SK-N-SH (cell line): ENCODE measurements at regions not wholly inside any gene's neighbourhood (a gene's known extent, or its start where the extent isn't known, plus 50 kb on each side); places are given as distances from the start of the nearest gene placed in this dataset.

ENCODE experiments used
- CTCF ChIP-seq: fragments of 200-600 bp; sonication (generic); IDR thresholded peaks from 2 replicates; pipeline ENCODE4 v1.6.1; 2017; ENCODE audit warnings: antibody characterized with exemption, mild to moderate bottlenecking, moderate library complexity
- EZH2phosphoT487 ChIP-seq: fragments of 200-600 bp; sonication (generic); IDR thresholded peaks from 2 replicates; pipeline ENCODE4 v1.6.1; 2017; ENCODE audit warnings: low read depth, mixed run types, mild to moderate bottlenecking, antibody characterized with exemption, moderate library complexity, borderline replicate concordance
- FOXM1 ChIP-seq: IDR thresholded peaks from 2 replicates; pipeline ENCODE4 v1.4.0; 2012; ENCODE audit warnings: low read depth, mild to moderate bottlenecking
- IRF3 ChIP-seq: fragments of 150-350 bp; IDR thresholded peaks from 2 replicates; pipeline ENCODE4 v1.6.1; 2016; ENCODE audit warnings: mild to moderate bottlenecking, low read depth, low read length
- JUND ChIP-seq: IDR thresholded peaks from 2 replicates; pipeline ENCODE4 v1.4.0; 2012
- POLR2AphosphoS5 ChIP-seq: IDR thresholded peaks from 2 replicates; pipeline ENCODE4 v1.6.1; 2012; ENCODE audit warnings: low read depth, low read length
- REST ChIP-seq: IDR thresholded peaks from 2 replicates; pipeline ENCODE4 v1.6.1; 2012; ENCODE audit warnings: mild to moderate bottlenecking, low read depth, low read length, moderate library complexity
- RFX5 ChIP-seq: IDR thresholded peaks from 2 replicates; pipeline ENCODE4 v1.6.1; 2012; ENCODE audit warnings: mild to moderate bottlenecking, improper control_type of control experiment, low read length
- TEAD4 ChIP-seq: IDR thresholded peaks from 2 replicates; pipeline ENCODE4 v1.4.0; 2012; ENCODE audit warnings: mild to moderate bottlenecking, borderline replicate concordance; ENCODE audit not compliant: insufficient read depth

GRCh38 chr1:199124351-199124750 lies 485.5 kb downstream of the PTPRC start:
- TF ChIP-seq FOXM1 (no peak), CTCF (no peak), POLR2AphosphoS5 (no peak), IRF3 (no peak), REST (no peak), JUND (peak; percentile 44), EZH2phosphoT487 (no peak), RFX5 (no peak), TEAD4 (no peak)
